ENCODE measurements at regions not wholly inside any gene's neighbourhood (a gene's known extent, or its start where the extent isn't known, plus 50 kb on each side); places are given as distances from the start of the nearest gene placed in this dataset.

DNA sequence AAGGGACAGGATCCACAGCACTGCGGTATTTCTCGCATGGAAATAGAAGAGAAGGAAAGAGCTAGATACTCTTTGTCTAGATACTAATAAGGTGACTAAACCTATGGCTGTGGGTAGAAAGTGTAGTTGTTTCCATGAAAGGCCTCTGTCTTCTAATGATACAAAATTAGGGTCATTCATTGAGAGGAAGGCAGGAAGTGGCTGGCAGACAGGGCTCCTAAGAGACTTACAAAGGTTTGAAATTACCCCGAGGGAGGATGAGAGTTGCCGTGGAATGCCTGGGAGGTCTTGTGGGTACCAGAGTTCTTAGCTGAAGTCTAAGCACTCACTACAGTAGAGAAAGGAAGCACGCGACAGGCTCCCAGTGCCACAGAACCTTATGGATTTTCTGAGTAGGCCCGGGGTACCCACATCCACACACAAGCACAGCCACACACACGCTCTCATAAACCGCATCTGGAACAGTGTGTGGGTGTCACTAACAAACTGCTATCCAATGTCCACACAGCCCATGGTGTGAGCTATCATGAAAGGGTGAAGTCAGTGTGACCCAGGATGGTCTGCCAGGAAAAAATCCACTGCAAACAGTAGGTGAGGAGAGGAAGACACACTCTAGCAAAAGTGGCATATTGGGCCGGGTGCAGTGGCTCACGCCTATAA, 221.4 kb downstream of the FAM43A start:
- TF ChIP-seq, protein P1, sequence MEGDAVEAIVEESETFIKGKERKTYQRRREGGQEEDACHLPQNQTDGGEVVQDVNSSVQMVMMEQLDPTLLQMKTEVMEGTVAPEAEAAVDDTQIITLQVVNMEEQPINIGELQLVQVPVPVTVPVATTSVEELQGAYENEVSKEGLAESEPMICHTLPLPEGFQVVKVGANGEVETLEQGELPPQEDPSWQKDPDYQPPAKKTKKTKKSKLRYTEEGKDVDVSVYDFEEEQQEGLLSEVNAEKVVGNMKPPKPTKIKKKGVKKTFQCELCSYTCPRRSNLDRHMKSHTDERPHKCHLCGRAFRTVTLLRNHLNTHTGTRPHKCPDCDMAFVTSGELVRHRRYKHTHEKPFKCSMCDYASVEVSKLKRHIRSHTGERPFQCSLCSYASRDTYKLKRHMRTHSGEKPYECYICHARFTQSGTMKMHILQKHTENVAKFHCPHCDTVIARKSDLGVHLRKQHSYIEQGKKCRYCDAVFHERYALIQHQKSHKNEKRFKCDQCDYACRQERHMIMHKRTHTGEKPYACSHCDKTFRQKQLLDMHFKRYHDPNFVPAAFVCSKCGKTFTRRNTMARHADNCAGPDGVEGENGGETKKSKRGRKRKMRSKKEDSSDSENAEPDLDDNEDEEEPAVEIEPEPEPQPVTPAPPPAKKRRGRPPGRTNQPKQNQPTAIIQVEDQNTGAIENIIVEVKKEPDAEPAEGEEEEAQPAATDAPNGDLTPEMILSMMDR (IDR thresholded peaks at IDR 0.05) = no peak
- no peak for TF ChIP-seq EZH2 (IDR thresholded peaks at IDR 0.05; ENCODE audit: borderline replicate concordance, insufficient read depth, low read depth, low read length, poor library complexity, severe bottlenecking)

Measured in B cell (primary cell).